ENCODE measurements at regions not wholly inside any gene's neighbourhood (a gene's known extent, or its start where the extent isn't known, plus 50 kb on each side); places are given as distances from the start of the nearest gene placed in this dataset.

- CTCF ChIA-PET, result interaction anchor here (1.1 to 1.5 kb wide), 2 partner anchors 113 to 114 kb away, joined by 3 to 4 read pairs; partner anchors contain the start of gene THBS1
- no peak for DNase-seq (ENCODE audit: low read depth, low spot score)
- TF ChIP-seq CTCF (IDR thresholded peaks at IDR 0.05; ENCODE audit: low read depth, low read length), result no peak
- H3K27me3 ChIP-seq (ENCODE audit: control insufficient read depth, insufficient read depth, low read length), result no peaks in the 10 kb centered on the region
- POLR2A ChIA-PET, result interaction anchor here (1.2 kb wide), 1 partner anchor 114 kb away, joined by 5 read pairs; the partner anchor contains the start of gene THBS1
- no peak overlapping the region for H3K4me3 ChIP-seq (ENCODE audit: low read depth, low read length)
- peak overlapping the region; percentile 40 for H3K27ac ChIP-seq (ENCODE audit: low read depth, low read length)
- H3K9me3 ChIP-seq (ENCODE audit: control insufficient read depth, insufficient read depth, low read length), result no peaks in the 10 kb centered on the region; the same call in 1 of the 2 replicates
These were observed 114.2 kb upstream of the THBS1 start for GRCh38 chr15:39466750-39467105.

- no peak for DNase-seq (ENCODE audit: low read depth, low spot score)
- H3K9me3 ChIP-seq (ENCODE audit: control insufficient read depth, insufficient read depth, low read length), result no peaks in the 10 kb centered on the region; the same call in 1 of the 2 replicates
- H3K4me3 ChIP-seq (ENCODE audit: low read depth, low read length), result no peak overlapping the region
- no peak for TF ChIP-seq CTCF (IDR thresholded peaks at IDR 0.05; ENCODE audit: low read depth, low read length)
- ChIA-PET POLR2A (no interaction called here), CTCF (interaction anchor here (1.4 kb wide), 1 partner anchor 111 kb away, joined by 3 read pairs; no protein-coding TSS in a partner anchor)
- H3K27me3 ChIP-seq (ENCODE audit: control insufficient read depth, insufficient read depth, low read length), result no peaks in the 10 kb centered on the region
- H3K27ac ChIP-seq (ENCODE audit: low read depth, low read length), result no peak overlapping the region
These were observed 112.5 kb upstream of the THBS1 start for GRCh38 chr15:39468331-39468730.

GRCh38 chr15:39468828-39469227 lies 112.1 kb upstream of the THBS1 start:
- no peak overlapping the region for H3K4me3 ChIP-seq (ENCODE audit: low read depth, low read length)
- H3K27ac ChIP-seq (ENCODE audit: low read depth, low read length), result no peak overlapping the region
- H3K9me3 ChIP-seq (ENCODE audit: control insufficient read depth, insufficient read depth, low read length), result no peaks in the 10 kb centered on the region; the same call in 1 of the 2 replicates
- POLR2A ChIA-PET, result no interaction called here
- no peak for TF ChIP-seq CTCF (IDR thresholded peaks at IDR 0.05; ENCODE audit: low read depth, low read length)
- CTCF ChIA-PET, result interaction anchor here (1.4 kb wide), 1 partner anchor 111 kb away, joined by 3 read pairs; no protein-coding TSS in a partner anchor
- H3K27me3 ChIP-seq (ENCODE audit: control insufficient read depth, insufficient read depth, low read length), result no peaks in the 10 kb centered on the region
- no peak for DNase-seq (ENCODE audit: low read depth, low spot score)

- TF ChIP-seq CTCF (IDR thresholded peaks at IDR 0.05; ENCODE audit: low read depth, low read length), result no peak
- Histone ChIP-seq H3K27me3 (ENCODE audit: control insufficient read depth, insufficient read depth, low read length) (no peaks in the 10 kb centered on the region), H3K27ac (ENCODE audit: low read depth, low read length) (peak overlapping the region; percentile 94), H3K4me3 (ENCODE audit: low read depth, low read length) (no peak overlapping the region), H3K9me3 (ENCODE audit: control insufficient read depth, insufficient read depth, low read length) (no peaks in the 10 kb centered on the region)
- ChIA-PET POLR2A (interaction anchor here (1.3 to 4.1 kb wide), 4 partner anchors 45 to 291 kb away, joined by 3 to 43 read pairs (median 6); partner anchors contain the start of gene THBS1), CTCF (interaction anchor here (1.2 kb wide), 1 partner anchor 655 kb away, joined by 3 read pairs; no protein-coding TSS in a partner anchor)
- DNase-seq (ENCODE audit: low read depth, low spot score), result no peak
These were observed 108.9 kb upstream of the THBS1 start for GRCh38 chr15:39471785-39472574.
